ENCODE measurements at regions not wholly inside any gene's neighbourhood (a gene's known extent, or its start where the extent isn't known, plus 50 kb on each side); places are given as distances from the start of the nearest gene placed in this dataset.
"Not testable (repeated sequence)": the region's sequence is repeated elsewhere in the genome, so short reads cannot be mapped to it uniquely, and the experiment has no call there.

DNA sequence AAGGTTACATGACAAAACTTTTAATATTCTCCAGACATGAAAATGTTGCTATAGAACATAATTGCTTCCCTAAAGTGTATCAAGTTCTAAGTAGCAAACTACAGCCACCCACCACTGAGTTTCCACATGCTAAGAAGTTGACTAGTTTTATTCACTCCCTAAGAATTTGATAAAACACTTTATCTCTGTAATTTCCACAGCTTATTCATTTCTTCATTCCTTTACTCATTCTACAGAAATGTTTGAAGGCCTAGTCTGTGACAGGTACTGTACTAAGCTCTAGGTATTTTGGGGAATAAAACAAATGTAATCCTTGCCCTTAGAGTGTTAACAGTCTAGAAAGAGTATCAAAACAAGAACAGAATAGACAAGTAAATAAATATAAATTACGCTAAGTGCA, 101.8 kb upstream of the DIAPH3 start:
- in situ Hi-C loops (cut with MboI; ENCODE audit: low pct_unique_long_range_greater_than_20kb, low sequenced_read_pairs, unreplicated experiment) = no loop called here
- TF ChIP-seq, protein P1, sequence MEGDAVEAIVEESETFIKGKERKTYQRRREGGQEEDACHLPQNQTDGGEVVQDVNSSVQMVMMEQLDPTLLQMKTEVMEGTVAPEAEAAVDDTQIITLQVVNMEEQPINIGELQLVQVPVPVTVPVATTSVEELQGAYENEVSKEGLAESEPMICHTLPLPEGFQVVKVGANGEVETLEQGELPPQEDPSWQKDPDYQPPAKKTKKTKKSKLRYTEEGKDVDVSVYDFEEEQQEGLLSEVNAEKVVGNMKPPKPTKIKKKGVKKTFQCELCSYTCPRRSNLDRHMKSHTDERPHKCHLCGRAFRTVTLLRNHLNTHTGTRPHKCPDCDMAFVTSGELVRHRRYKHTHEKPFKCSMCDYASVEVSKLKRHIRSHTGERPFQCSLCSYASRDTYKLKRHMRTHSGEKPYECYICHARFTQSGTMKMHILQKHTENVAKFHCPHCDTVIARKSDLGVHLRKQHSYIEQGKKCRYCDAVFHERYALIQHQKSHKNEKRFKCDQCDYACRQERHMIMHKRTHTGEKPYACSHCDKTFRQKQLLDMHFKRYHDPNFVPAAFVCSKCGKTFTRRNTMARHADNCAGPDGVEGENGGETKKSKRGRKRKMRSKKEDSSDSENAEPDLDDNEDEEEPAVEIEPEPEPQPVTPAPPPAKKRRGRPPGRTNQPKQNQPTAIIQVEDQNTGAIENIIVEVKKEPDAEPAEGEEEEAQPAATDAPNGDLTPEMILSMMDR (IDR thresholded peaks at IDR 0.05; ENCODE audit: extremely low read depth, insufficient read depth, missing control alignments) = no peak
- DNase-seq (ENCODE audit: low spot score) = no peak

DNA sequence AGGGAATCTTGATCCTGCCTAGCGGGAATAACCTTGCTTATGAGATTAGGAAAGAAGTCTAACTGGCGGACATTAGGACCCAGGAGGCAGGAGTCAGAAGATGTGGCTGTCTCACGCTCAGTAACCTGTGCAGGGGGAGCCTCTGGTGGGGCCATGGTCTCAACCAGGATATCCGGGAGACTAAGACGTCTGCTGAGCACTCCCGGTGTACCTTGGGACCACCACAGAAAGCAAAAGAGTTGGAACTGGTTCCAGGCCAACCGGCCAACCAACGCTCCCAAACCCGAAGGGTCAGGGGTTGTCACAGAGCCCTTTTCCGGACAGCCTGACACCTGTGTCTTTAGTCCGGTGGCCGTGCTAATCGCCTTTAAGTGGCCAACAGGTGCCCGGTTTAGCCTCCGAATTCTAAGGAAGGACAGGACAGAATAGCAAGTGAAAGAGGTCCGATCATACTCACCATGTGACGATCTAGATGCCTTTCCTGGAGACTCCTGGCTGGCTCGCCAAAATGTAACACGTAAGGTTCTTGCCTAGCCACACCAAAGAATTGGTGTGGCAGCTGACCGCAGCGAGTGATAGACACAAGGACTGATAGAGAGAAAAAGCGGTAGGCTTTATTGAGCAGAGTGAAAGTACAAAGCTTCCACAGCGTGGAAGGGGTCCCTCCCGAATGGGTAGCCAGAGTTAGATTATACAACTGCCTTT, 103.9 kb upstream of the DIAPH3 start:
- TF ChIP-seq, protein P1 (IDR thresholded peaks at IDR 0.05; ENCODE audit: extremely low read depth, insufficient read depth, missing control alignments) = no peak
- DNase-seq (ENCODE audit: low spot score) = no peak
- in situ Hi-C loops (cut with MboI; ENCODE audit: low pct_unique_long_range_greater_than_20kb, low sequenced_read_pairs, unreplicated experiment) = no loop called here

DNA sequence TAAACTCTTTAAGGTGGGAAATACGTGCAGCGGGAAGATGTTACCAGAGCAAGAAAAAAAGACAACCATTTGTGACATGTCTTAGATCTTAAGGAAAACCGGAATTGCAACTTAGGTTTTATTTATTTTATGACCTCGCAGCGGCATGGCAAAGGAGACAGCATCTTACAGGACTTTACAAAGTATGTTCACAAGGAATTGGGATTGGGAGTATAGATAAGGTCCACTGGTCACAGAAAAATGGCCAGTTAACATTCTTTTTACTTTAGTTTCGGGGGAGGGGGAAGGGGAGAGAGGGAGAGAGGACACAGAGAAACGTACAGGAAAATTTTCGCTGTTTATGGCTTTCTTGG, 104.5 kb upstream of the DIAPH3 start:
- in situ Hi-C loops (cut with MboI; ENCODE audit: low pct_unique_long_range_greater_than_20kb, low sequenced_read_pairs, unreplicated experiment) = no loop called here
- no peak for DNase-seq (ENCODE audit: low spot score)
- TF ChIP-seq, protein P1 (IDR thresholded peaks at IDR 0.05; ENCODE audit: extremely low read depth, insufficient read depth, missing control alignments) = no peak

DNA sequence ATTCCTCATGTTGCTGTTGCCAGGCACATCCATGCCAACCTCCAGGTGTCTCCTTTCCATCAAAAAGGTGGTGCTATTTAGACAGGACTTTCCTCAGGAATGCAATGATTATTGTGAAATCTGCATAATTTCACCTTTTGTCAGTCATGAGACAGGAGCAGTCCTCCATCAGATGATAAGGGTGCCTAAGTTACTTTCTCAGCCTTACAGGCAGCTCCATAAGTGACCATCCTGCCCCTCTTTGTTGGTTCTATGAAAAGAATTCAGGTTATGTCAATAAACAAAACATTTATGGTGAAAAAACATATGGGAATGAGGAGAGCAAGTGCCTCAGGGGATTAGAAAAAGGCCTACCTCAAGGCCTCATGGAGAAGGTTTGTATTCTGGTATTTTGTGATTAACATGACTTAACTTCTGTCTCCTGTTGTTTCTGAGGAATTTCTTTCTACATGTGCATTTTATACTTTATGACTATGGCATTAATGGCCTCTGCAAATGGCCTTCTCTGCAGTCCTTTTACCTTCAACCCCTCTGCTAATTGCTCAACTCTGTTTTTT, 110.3 kb upstream of the DIAPH3 start:
- TF ChIP-seq, protein P1 (IDR thresholded peaks at IDR 0.05; ENCODE audit: extremely low read depth, insufficient read depth, missing control alignments) = no peak
- in situ Hi-C loops (cut with MboI; ENCODE audit: low pct_unique_long_range_greater_than_20kb, low sequenced_read_pairs, unreplicated experiment) = no loop called here
- no peak for DNase-seq (ENCODE audit: low spot score)

DNA sequence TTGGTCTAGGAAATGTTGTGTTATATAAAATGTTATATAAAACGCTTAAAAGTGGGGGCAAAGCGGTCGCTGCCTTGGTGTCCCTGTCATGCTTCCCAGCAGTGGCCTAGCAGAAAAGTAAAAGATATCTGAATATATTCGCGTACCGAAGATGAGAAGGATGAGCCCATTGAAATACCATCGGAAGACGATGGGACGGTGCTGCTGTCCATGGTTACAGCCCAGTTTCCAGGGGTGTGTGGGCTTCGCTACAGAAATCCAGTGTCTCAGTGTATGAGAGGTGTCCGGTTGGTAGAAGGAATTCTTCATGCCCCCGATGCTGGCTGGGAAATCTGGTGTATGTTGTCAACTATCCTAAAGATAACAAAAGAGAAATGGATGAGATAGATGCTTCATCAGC, 110.9 kb upstream of the DIAPH3 start:
- DNase-seq (ENCODE audit: low spot score) = no peak
- TF ChIP-seq, protein P1 (IDR thresholded peaks at IDR 0.05; ENCODE audit: extremely low read depth, insufficient read depth, missing control alignments) = no peak

DNA sequence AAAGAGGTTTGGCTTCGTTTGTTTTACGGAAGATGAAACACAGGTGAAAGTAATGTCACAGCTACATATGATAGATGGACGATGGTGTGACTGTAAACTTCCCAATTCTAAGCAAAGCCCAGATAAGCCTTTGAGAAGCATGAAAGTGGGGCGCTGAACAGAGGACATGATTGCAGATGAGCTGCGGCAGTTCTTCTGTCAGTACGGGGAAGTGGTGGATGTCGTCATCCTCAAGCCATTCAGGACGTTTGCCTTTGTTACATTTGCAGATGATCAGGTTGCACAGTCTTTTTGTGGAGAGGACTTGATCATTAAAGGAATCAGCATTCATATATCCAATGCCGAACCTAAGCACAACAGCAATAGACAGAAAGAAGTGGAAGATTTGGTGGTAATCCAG, 111.5 kb upstream of the DIAPH3 start:
- TF ChIP-seq, protein P1 (IDR thresholded peaks at IDR 0.05; ENCODE audit: extremely low read depth, insufficient read depth, missing control alignments) = no peak
- in situ Hi-C loops (cut with MboI; ENCODE audit: low pct_unique_long_range_greater_than_20kb, low sequenced_read_pairs, unreplicated experiment) = no loop called here
- no peak for DNase-seq (ENCODE audit: low spot score)

More for the DNA sequence above, 110.9 kb upstream of the DIAPH3 start:
- in situ Hi-C loops (cut with MboI; ENCODE audit: low pct_unique_long_range_greater_than_20kb, low sequenced_read_pairs, unreplicated experiment) = no loop called here

DNA sequence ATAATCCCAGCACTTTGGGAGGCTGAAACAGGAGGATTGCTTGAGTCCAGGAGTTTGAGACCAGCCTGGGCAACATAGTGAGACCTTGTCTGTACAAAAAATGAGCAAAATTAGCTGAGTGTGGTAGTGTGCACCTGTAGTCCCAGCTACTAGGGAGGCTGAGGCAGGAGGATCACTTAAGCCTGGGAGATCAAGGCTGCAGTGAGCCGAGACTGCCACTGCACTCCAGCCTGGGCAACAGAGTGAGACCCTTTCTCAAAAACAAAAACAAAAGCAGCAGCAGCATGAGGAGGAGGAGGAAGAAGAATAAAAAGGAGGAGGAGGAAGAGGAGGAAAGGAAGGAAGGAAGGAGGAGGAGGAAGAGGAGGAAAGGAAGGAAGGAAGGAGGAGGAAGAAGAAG, 116.5 kb upstream of the TDRD3 start:
- in situ Hi-C loops (cut with MboI; ENCODE audit: low pct_unique_long_range_greater_than_20kb, low sequenced_read_pairs, unreplicated experiment); DNase-seq (ENCODE audit: low spot score): not testable (repeated sequence)

Data from GM13977 (cell line).